ENCODE measurements at regions not wholly inside any gene's neighbourhood (a gene's known extent, or its start where the extent isn't known, plus 50 kb on each side); places are given as distances from the start of the nearest gene placed in this dataset.
A peak's percentile ranks its signal among the peaks of the same experiment; 100 is the strongest.

DNA sequence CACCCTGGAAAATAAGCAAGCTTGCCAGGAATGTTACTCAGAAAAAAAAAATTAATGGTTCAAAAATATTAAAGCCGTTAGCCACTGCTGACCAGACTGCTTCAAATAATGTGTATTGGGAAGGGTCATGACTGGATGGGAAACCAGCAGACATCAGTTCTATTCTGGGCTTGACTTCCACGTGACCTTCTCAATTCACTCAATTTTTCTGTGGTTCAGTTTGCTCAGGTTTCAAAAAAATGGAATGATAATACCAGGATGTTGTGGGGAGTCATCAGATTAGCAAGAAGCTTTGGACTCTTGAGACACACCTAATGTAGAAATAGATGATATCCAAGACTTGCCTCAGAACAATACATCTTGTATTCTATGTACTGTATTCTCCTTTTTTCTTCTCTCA, 541.9 kb upstream of the BOD1L1 start:
- Mint-ChIP-seq H3K4me3 (no peak overlapping the region), H3K9me3 (no peaks in the 10 kb centered on the region), H3K27ac (no peak overlapping the region), H3K4me1 (peaks cover 24% of the 10 kb centered on the region), H3K36me3 (ENCODE audit: low read depth) (no peaks in the 10 kb centered on the region), H3K27me3 (ENCODE audit: insufficient read depth, low read depth, poor library complexity) (peaks cover 1% of the 10 kb centered on the region)
- Histone ChIP-seq H3K4me3 (no peak overlapping the region), H3K27me3 (ENCODE audit: insufficient read depth) (no peaks in the 10 kb centered on the region), H3F3A (replicated peaks; ENCODE audit: low read depth) (no peaks in the 10 kb centered on the region), H3K79me2 (replicated peaks; ENCODE audit: insufficient read depth) (no peaks in the 10 kb centered on the region), H3K4me1 (ENCODE audit: insufficient read depth) (peaks cover 24% of the 10 kb centered on the region), H3K36me3 (ENCODE audit: insufficient read depth) (no peaks in the 10 kb centered on the region), H2AFZ (no peak overlapping the region), H4K20me1 (replicated peaks; ENCODE audit: insufficient read depth) (no peaks in the 10 kb centered on the region), H3K27ac (ENCODE audit: low read depth) (peak overlapping the region; percentile 90), H3K4me2 (peak overlapping the region; percentile 48; the same call in 1 of the 2 replicates), H3K9me2 (ENCODE audit: insufficient read depth) (no peaks in the 10 kb centered on the region)
- TF ChIP-seq ZNF114 (CRISPR knock-in tag; IDR thresholded peaks at IDR 0.05) (no peak), ETS1 (IDR thresholded peaks at IDR 0.05) (no peak), ZNF462 (CRISPR knock-in tag; IDR thresholded peaks at IDR 0.05) (no peak), REST (IDR thresholded peaks at IDR 0.05; ENCODE audit: unreplicated experiment) (no peak), JUNB (IDR thresholded peaks at IDR 0.05; ENCODE audit: unreplicated experiment) (no peak), POLR2AphosphoS5 (IDR thresholded peaks at IDR 0.05; ENCODE audit: low read depth) (no peak)
- TF ChIP-seq, protein P1, sequence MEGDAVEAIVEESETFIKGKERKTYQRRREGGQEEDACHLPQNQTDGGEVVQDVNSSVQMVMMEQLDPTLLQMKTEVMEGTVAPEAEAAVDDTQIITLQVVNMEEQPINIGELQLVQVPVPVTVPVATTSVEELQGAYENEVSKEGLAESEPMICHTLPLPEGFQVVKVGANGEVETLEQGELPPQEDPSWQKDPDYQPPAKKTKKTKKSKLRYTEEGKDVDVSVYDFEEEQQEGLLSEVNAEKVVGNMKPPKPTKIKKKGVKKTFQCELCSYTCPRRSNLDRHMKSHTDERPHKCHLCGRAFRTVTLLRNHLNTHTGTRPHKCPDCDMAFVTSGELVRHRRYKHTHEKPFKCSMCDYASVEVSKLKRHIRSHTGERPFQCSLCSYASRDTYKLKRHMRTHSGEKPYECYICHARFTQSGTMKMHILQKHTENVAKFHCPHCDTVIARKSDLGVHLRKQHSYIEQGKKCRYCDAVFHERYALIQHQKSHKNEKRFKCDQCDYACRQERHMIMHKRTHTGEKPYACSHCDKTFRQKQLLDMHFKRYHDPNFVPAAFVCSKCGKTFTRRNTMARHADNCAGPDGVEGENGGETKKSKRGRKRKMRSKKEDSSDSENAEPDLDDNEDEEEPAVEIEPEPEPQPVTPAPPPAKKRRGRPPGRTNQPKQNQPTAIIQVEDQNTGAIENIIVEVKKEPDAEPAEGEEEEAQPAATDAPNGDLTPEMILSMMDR (conservative IDR thresholded peaks at IDR 0.05; ENCODE audit: low read depth in 2 of 2), result no peak
- DNase-seq (ENCODE audit: low spot score) (no peak), ATAC-seq (no peak)

Data from GM23338 (cell line).